HG03045 (cell line): ENCODE measurements at regions not wholly inside any gene's neighbourhood (a gene's known extent, or its start where the extent isn't known, plus 50 kb on each side); places are given as distances from the start of the nearest gene placed in this dataset.

ENCODE experiments used
- ATAC-seq: cut with Tn5 transposase; IDR thresholded peaks from one replicate; pipeline ENCODE4 v1.9.1; 2021; ENCODE audit warnings: mild to moderate bottlenecking, moderate library complexity; ENCODE audit not compliant: unreplicated experiment

GRCh38 chr2:217157581-217157980 lies 297.7 kb upstream of the TNP1 start:
- no peak for ATAC-seq

GRCh38 chr2:217156801-217157200 lies 296.9 kb upstream of the TNP1 start:
- ATAC-seq: no peak

GRCh38 chr2:217154923-217155322 lies 295.1 kb upstream of the TNP1 start:
- ATAC-seq: no peak

- no peak for ATAC-seq
These were observed 293.6 kb upstream of the TNP1 start for GRCh38 chr2:217153510-217153909.

- ATAC-seq: no peak
These were observed 293.0 kb upstream of the TNP1 start for GRCh38 chr2:217152831-217153230.

GRCh38 chr2:217151509-217152206 lies 291.8 kb upstream of the TNP1 start:
- ATAC-seq: no peak

GRCh38 chr2:217150236-217150635 lies 290.4 kb upstream of the TNP1 start:
- no peak for ATAC-seq

GRCh38 chr2:217149087-217149660 lies 289.3 kb upstream of the TNP1 start:
- ATAC-seq: no peak

- no peak for ATAC-seq
These were observed 288.0 kb upstream of the TNP1 start for GRCh38 chr2:217147818-217148217.

- ATAC-seq: no peak
These were observed 287.1 kb upstream of the TNP1 start for GRCh38 chr2:217146956-217147355.

- no peak for ATAC-seq
These were observed 282.9 kb upstream of the TNP1 start for GRCh38 chr2:217142649-217143266.

- no peak for ATAC-seq
These were observed 278.4 kb upstream of the TNP1 start for GRCh38 chr2:217138284-217138683.

GRCh38 chr2:217127744-217128143 lies 267.9 kb upstream of the TNP1 start:
- no peak for ATAC-seq

- no peak for ATAC-seq
These were observed 265.1 kb upstream of the TNP1 start for GRCh38 chr2:217125014-217125413.

- ATAC-seq: no peak
These were observed 264.2 kb upstream of the TNP1 start for GRCh38 chr2:217124050-217124449.

- ATAC-seq: no peak
These were observed 261.7 kb upstream of the TNP1 start for GRCh38 chr2:217121565-217121964.

GRCh38 chr2:217120429-217120828 lies 260.6 kb upstream of the TNP1 start:
- no peak for ATAC-seq

GRCh38 chr2:217118559-217119284 lies 258.9 kb upstream of the TNP1 start:
- no peak for ATAC-seq

GRCh38 chr2:217117523-217117922 lies 257.7 kb upstream of the TNP1 start:
- no peak for ATAC-seq

GRCh38 chr2:217116610-217117009 lies 256.7 kb upstream of the TNP1 start:
- ATAC-seq: no peak

- no peak for ATAC-seq
These were observed 254.3 kb upstream of the TNP1 start for GRCh38 chr2:217114117-217114516.

GRCh38 chr2:217113491-217113890 lies 253.6 kb upstream of the TNP1 start:
- ATAC-seq: no peak
